ENCODE measurements at regions not wholly inside any gene's neighbourhood (a gene's known extent, or its start where the extent isn't known, plus 50 kb on each side); places are given as distances from the start of the nearest gene placed in this dataset.
"Not testable (repeated sequence)": the region's sequence is repeated elsewhere in the genome, so short reads cannot be mapped to it uniquely, and the experiment has no call there.

- DNase-seq (ENCODE audit: low read depth, low spot score) = no peak
Observed at GRCh38 chr5:17326600-17327037, 109.2 kb downstream of the BASP1 start.

- no peak for DNase-seq (ENCODE audit: low read depth, low spot score)
Observed at GRCh38 chr5:17327048-17327625, 109.7 kb downstream of the BASP1 start.

DNA sequence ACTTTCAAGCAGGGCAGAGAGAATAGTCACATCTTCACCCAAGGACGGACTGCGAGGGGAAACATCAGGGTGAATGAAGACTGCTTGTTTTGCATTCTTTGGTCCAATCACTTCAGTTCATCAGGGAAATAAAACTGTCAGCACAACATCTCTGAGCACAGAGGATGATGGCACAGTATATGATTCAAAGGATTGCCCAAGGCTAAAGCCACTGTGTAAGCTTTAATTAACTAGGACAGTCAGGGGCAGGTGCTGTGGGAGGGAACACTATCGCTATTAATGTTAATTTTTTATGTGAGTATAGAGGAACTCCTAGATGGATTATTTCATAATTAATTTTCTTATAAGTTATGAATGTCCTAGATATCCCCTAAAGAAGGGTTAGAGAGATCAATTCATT, 112.1 kb downstream of the BASP1 start:
- DNase-seq (ENCODE audit: low read depth, low spot score) = no peak

DNA sequence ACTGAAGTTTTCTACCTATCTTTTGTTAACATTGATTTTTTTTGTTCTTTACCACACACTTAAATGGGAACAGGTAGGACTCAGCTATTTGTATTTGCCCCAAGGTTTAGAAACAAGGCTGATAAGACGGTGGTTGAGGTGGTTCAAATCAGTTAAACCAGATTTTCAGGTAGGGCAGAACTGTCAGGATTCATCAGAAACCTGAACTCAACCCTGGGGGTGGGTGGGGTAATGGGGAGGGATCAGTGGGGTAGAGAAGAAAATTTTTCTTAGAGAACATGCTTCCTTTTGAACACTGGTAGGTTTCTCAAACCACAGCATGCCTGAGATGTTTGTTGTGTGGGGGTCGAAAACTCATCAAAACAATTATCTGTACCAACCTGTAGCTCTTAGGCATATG, 113.0 kb downstream of the BASP1 start:
- no peak for DNase-seq (ENCODE audit: low read depth, low spot score)

DNA sequence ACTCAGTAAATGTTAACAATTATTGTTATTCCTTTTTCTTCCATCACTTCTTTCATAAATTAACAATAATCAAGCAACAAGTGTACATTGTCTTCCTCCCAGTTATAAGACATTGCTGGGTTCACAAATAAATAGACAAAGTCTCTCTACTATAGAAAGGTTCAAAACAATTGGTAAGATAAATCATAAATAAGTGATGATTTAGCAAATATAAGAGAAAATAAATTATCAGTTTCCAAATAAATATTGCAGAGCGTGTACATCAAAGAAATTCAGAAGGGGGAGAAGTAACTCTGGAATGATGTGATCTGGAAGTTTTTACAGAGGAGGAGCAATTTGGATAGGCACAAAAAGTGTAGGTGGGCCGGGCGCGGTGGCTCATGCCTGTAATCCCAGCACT, 114.2 kb downstream of the BASP1 start:
- no peak for DNase-seq (ENCODE audit: low read depth, low spot score)

DNA sequence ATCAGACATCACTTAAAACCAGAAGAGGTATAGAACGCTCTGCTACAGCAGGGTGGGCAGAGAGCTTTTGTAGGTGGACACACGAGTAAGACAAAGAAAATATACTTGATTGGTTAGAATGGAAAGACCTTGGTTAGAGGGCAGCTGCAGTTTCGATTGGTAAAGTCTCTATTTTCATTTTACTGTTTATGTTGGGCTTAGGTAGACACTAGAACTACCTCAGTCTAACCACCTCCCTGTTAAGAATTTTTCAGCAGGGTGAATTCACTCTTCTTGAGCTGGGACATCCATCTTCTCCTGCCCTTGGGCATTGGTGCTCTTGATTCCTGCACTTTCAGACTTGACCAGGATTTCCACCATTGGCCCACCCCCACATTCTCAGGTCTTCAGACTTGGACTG, 116.3 kb downstream of the BASP1 start:
- no peak for DNase-seq (ENCODE audit: low read depth, low spot score)

DNA sequence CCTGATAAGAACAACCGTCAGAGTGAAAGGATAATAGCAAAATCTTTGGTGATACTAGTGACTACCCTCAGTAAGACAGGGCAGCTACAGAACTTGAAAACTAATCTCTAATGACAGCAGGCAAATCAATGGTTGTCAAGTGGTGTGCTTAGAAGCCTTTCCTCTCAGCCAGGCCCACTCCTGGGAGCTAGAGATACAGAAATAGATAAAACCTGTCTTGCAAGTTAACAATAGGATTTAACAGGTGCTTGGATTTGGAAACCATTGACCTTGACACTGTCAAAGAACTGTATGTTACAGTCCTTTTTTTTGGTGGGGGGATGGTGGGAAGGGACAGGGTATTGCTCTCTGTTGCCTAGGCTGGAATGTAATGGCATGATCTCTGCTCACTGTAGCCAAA, 118.6 kb downstream of the BASP1 start:
- no peak for DNase-seq (ENCODE audit: low read depth, low spot score)

DNA sequence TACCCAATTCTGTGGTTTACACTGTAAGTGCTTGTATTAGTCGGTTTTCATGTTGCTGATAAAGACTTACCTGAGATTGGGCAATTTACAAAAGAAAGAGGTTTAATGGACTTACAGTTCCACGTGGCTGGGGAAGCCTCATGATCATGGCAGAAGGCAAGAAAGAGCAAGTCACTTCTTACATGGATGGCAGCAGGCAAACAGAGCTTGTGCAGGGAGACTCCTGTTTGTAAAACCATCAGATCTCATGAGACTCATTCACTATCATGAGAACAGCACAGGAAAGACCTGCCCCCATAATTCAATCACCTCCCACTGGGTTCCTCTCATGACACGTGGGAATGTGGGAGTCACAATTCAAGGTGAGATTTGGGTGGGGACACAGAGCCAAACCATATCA, 119.3 kb downstream of the BASP1 start:
- DNase-seq (ENCODE audit: low read depth, low spot score) = not testable (repeated sequence)

GRCh38 chr5:17339841-17340240, 122.4 kb downstream of the BASP1 start:
- DNase-seq (ENCODE audit: low read depth, low spot score) = no peak

GRCh38 chr5:17340379-17340778, 122.9 kb downstream of the BASP1 start:
- DNase-seq (ENCODE audit: low read depth, low spot score) = no peak

- DNase-seq (ENCODE audit: low read depth, low spot score) = no peak
Observed at GRCh38 chr5:17340819-17341218, 123.4 kb downstream of the BASP1 start.

DNA sequence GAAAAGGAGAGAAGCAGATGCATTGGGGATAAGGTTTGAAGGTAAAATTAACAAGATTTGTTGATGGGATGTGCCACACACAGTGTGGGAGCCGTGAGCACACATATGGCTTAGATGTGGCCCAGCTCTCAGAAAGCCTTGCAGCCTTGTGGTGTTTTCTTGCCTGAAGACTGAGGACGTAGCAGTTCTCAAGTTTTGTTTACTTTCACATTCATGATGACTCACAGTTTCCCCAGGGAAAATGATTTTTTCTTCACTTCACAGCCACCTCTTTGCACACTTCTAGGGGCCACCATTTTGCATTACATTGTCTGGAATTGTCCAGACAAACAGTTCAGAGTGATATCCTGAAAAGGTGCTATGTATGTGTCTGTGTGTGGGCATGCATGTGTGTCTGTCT, 126.2 kb downstream of the BASP1 start:
- peak; percentile 68 for DNase-seq (ENCODE audit: low read depth, low spot score)

GRCh38 chr5:17346811-17347210, 129.4 kb downstream of the BASP1 start:
- no peak for DNase-seq (ENCODE audit: low read depth, low spot score)

GRCh38 chr5:17352223-17352622, 134.8 kb downstream of the BASP1 start:
- no peak for DNase-seq (ENCODE audit: low read depth, low spot score)

- no peak for DNase-seq (ENCODE audit: low read depth, low spot score)
Observed at GRCh38 chr5:17354265-17354664, 136.8 kb downstream of the BASP1 start.

GRCh38 chr5:17355586-17356346, 138.3 kb downstream of the BASP1 start:
- DNase-seq (ENCODE audit: low read depth, low spot score) = no peak

- no peak for DNase-seq (ENCODE audit: low read depth, low spot score)
Observed at GRCh38 chr5:17356551-17356950, 139.1 kb downstream of the BASP1 start.

DNA sequence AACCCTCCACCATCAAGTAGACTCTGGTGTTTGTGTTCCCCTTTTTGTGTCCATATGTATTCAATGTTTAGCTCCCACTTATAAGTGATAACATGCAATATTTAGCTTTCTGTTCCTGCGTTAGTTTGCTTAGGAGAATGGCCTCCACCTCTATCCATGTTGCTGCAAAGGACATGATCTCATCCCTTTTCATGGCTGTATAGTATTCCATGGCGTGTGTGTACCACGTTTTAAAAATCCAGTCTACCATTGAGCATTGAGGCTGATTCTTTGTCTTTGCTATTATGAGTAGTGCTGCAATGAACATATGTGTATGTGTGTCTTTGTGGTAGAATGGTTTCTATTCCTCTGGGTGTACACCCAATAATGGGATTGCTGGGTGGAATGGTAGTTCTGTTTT, 140.1 kb downstream of the BASP1 start:
- no peak for DNase-seq (ENCODE audit: low read depth, low spot score)

GRCh38 chr5:17358031-17358430, 140.0 kb upstream of the TAF11L2 start:
- no peak for DNase-seq (ENCODE audit: low read depth, low spot score)

DNA sequence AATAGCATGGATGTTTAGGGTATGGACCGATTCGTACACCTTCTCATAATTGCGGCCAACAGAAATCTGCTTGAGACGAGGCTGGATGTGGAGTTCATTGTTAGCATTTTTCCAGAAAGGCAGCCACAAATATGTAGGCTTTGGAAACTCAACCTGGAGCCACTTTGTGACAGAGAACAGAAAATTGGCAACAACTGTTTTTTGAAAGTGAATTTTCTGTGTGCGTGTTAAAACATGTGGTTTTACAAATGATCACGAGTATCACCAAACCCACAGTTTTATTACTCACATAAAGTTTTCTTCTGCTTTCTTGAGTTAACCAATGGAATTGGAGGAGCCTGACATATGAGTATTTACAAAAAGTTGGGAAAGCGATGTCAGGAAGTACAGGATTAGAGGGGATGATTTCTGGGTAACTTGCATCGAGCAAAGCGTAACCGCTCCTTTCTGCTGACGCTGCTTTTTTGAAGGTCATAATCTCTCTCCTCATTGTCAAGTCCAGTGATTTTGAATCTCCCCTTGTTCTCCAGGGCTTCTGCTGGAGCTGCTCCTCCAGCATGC, 138.5 kb upstream of the TAF11L2 start:
- no peak for DNase-seq (ENCODE audit: low read depth, low spot score)

GRCh38 chr5:17360879-17361278, 137.2 kb upstream of the TAF11L2 start:
- no peak for DNase-seq (ENCODE audit: low read depth, low spot score)

GRCh38 chr5:17361331-17361730, 136.7 kb upstream of the TAF11L2 start:
- DNase-seq (ENCODE audit: low read depth, low spot score) = no peak

Measured in brain pericyte (primary cell).